ENCODE measurements at regions not wholly inside any gene's neighbourhood (a gene's known extent, or its start where the extent isn't known, plus 50 kb on each side); places are given as distances from the start of the nearest gene placed in this dataset.
A peak's percentile ranks its signal among the peaks of the same experiment; 100 is the strongest.
"Not testable (repeated sequence)": the region's sequence is repeated elsewhere in the genome, so short reads cannot be mapped to it uniquely, and the experiment has no call there.

DNA sequence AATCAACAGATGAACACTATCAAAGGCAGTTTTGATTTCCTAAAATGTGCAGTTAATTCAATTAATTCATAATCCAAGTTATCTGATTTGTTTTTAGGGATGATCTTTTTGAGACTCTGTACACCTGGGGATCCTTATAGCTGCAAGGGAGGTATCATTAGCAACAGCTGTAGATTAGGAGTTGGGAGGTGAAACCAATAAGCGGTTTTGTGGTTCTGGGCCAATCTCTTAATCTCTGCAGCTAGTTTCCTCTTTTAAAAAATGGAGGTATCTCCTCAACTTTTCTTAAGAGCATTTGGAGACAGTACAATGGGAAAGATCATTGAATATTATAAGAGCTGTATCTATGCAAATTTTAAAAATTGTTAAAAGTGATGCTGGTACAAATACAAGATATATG, 126.0 kb downstream of the MC4R start:
- TF ChIP-seq, protein P1, sequence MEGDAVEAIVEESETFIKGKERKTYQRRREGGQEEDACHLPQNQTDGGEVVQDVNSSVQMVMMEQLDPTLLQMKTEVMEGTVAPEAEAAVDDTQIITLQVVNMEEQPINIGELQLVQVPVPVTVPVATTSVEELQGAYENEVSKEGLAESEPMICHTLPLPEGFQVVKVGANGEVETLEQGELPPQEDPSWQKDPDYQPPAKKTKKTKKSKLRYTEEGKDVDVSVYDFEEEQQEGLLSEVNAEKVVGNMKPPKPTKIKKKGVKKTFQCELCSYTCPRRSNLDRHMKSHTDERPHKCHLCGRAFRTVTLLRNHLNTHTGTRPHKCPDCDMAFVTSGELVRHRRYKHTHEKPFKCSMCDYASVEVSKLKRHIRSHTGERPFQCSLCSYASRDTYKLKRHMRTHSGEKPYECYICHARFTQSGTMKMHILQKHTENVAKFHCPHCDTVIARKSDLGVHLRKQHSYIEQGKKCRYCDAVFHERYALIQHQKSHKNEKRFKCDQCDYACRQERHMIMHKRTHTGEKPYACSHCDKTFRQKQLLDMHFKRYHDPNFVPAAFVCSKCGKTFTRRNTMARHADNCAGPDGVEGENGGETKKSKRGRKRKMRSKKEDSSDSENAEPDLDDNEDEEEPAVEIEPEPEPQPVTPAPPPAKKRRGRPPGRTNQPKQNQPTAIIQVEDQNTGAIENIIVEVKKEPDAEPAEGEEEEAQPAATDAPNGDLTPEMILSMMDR (conservative IDR thresholded peaks at IDR 0.05; ENCODE audit: control insufficient read depth, insufficient read depth, low read depth, low read length) = no peak
- DNase-seq (ENCODE audit: low read depth) = no peak

DNA sequence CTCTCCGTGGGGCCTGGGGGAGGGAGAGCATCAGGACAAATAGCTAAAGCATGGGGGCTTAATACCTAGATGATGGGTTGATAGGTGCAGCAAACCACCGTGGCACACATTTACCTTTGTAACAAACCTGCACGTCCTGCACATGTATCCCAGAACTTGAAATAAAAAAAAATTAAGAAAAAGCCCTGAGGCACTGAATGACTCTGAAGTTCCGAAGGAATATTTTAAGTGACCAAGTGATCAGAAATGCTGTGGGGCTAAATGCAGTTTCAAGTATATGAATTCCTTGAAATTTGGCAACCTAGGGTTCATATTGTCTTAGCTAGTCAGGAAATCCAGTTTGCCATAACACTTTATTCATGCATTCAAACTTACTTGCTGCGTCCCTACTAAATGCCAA, 127.5 kb downstream of the MC4R start:
- no peak for DNase-seq (ENCODE audit: low read depth)
- H3K4me3 ChIP-seq (ENCODE audit: control insufficient read depth, low read depth, low read length) = no peak overlapping the region
- TF ChIP-seq, protein P1 (conservative IDR thresholded peaks at IDR 0.05; ENCODE audit: control insufficient read depth, insufficient read depth, low read depth, low read length) = no peak

More for the DNA sequence above, 126.0 kb downstream of the MC4R start:
- H3K4me3 ChIP-seq (ENCODE audit: control insufficient read depth, low read depth, low read length) = no peak overlapping the region

DNA sequence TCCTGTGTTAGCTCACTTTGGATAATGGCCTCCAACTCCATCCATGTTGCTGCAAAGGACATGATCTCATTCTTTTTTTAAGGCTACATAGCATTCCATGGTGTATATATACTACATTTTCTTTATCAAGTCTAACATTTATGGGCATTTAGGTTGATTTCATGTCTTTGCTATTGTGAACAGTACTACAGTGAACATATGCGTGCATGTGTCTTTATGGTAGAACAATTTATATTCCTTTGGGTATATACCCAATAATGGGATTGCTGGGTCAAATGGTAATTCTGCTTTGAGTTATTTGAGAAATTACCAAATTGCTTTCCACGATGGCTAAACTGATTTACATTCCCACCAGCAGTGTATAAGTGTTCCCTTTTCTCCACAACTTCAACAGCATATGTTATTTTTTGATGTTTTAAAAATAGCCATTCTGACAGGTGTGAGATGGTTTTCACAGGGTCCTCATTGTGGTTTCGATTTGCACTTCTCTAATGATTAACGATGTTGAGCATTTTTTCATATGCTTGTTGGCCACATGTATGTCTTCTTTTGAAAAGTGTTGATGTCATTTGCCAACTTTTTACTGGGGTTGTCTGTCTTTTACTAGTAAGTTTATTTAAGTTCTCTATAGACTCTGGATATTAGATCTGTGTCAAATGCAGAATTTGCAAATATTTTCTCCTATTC, 133.4 kb downstream of the MC4R start:
- DNase-seq (ENCODE audit: low read depth); H3K4me3 ChIP-seq (ENCODE audit: control insufficient read depth, low read depth, low read length): not testable (repeated sequence)

DNA sequence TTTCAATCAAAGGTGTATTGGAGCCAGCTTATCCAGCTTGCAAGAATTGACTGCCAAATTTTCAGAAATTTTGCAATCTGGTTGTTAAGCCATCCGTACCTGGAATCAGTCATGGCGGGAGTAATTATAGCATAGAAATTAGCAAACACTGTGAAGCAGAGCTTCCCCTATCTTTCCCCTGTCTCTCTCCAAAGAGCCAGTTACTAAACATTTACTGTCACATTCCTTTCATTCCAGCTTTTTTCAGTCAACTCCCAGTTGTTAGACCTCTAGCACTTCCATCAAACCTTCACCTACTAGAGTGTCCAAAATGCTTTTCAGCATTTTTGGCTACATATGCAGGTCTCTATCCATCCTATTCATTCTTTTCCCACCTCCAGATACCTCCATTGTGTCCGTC, 137.4 kb downstream of the MC4R start:
- TF ChIP-seq, protein P1 (conservative IDR thresholded peaks at IDR 0.05; ENCODE audit: control insufficient read depth, insufficient read depth, low read depth, low read length) = no peak
- H3K4me3 ChIP-seq (ENCODE audit: control insufficient read depth, low read depth, low read length) = no peak overlapping the region
- DNase-seq (ENCODE audit: low read depth) = no peak

GRCh38 chr18:60232541-60232940, 140.0 kb downstream of the MC4R start:
- TF ChIP-seq, protein P1 (conservative IDR thresholded peaks at IDR 0.05; ENCODE audit: control insufficient read depth, insufficient read depth, low read depth, low read length) = no peak
- DNase-seq (ENCODE audit: low read depth) = peak; percentile 3
- H3K4me3 ChIP-seq (ENCODE audit: control insufficient read depth, low read depth, low read length) = no peak overlapping the region

DNA sequence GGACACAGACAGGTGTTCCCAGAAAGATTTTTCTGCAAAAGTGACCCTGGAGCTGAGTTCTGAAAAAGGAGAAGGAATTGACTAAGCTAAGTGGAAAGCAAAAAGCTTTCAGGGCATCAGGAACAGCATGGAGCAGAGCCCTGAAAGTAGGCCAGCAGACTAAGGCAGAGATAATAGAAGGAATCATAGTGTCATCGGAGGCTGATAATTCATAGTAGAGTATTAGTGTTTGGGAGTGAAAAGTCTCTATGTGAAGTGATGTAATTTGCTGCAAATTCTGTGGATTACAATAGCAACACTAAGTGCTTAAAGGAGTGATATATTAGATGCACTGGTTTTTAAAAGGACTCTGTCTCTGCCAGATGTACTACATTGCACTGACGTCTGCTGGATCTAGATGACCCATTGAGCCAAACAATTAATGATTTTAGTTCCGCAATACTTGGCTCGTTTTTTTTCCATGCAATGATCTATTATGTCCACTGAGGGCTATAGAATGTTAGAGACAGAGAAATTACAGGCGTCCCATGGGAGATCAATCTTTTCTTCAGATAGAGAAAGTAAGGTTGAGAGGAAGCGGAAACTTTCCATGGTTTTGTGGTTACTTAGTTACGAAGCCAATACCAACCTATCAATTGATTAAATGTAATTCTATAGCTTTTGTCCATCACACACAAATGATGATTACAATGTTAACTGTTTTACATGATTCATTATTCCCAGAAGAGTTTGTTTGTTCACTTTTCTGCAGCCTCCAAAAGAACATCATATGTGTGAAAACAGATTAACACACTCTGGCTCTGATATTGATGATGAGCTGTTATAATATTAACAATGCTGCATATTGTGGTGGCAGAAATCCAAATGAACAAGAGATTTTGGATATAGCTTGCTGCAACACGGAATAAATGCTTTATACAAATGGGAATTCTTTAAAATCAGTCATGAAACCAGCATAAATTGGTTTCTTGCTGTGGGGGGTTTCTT, 143.7 kb downstream of the MC4R start:
- no peak overlapping the region for H3K4me3 ChIP-seq (ENCODE audit: control insufficient read depth, low read depth, low read length)
- no peak for DNase-seq (ENCODE audit: low read depth)
- TF ChIP-seq, protein P1 (conservative IDR thresholded peaks at IDR 0.05; ENCODE audit: control insufficient read depth, insufficient read depth, low read depth, low read length) = no peak

- DNase-seq (ENCODE audit: low read depth) = no peak
- H3K4me3 ChIP-seq (ENCODE audit: control insufficient read depth, low read depth, low read length) = no peak overlapping the region
- TF ChIP-seq, protein P1 (conservative IDR thresholded peaks at IDR 0.05; ENCODE audit: control insufficient read depth, insufficient read depth, low read depth, low read length) = no peak
Observed at GRCh38 chr18:60215432-60215831, 157.1 kb downstream of the MC4R start.
